KMS-11 (cell line): ENCODE measurements at regions not wholly inside any gene's neighbourhood (a gene's known extent, or its start where the extent isn't known, plus 50 kb on each side); places are given as distances from the start of the nearest gene placed in this dataset.

Experiments used
- H2AFZ ChIP-seq: fragments of 200-600 bp; sonication (generic); 2 replicates; pipeline ENCODE4 v1.6.1; 2016; ENCODE audit warnings: antibody characterized with exemption, mixed run types, low read depth
- H3K27ac ChIP-seq: fragments of 200-600 bp; sonication (generic); 2 replicates; pipeline ENCODE4 v1.6.1; 2016; ENCODE audit warnings: mild to moderate bottlenecking, mixed run types
- H3K27me3 ChIP-seq: fragments of 200-600 bp; sonication (generic); 2 replicates; pipeline ENCODE4 v1.6.1; 2017; ENCODE audit warnings: mild to moderate bottlenecking, low read depth, mixed run types, moderate library complexity; ENCODE audit not compliant: insufficient read depth
- H3K36me3 ChIP-seq: fragments of 200-600 bp; sonication (generic); 2 replicates; pipeline ENCODE4 v1.6.1; 2017; ENCODE audit warnings: mild to moderate bottlenecking, mixed run types; ENCODE audit not compliant: insufficient read depth
- H3K4me1 ChIP-seq: fragments of 200-600 bp; sonication (generic); 2 replicates; pipeline ENCODE4 v1.6.1; 2016; ENCODE audit warnings: mild to moderate bottlenecking, low read depth, mixed run types; ENCODE audit not compliant: poor library complexity, severe bottlenecking
- H3K4me2 ChIP-seq: fragments of 200-600 bp; sonication (generic); 2 replicates; pipeline ENCODE4 v1.7.0; 2016; ENCODE audit warnings: mild to moderate bottlenecking, mixed run types
- H3K4me3 ChIP-seq: fragments of 200-600 bp; sonication (generic); IDR thresholded peaks from 2 replicates; pipeline ENCODE4 v1.6.1; 2017; ENCODE audit warnings: low read depth, low read length, mixed read lengths; ENCODE audit not compliant: insufficient read depth
- H3K79me2 ChIP-seq: fragments of 200-600 bp; sonication (generic); 2 replicates; pipeline ENCODE4 v1.6.1; 2016; ENCODE audit warnings: low read depth, mixed run types; ENCODE audit not compliant: insufficient read depth
- H3K9ac ChIP-seq: fragments of 200-600 bp; sonication (generic); 2 replicates; pipeline ENCODE4 v1.6.1; 2016; ENCODE audit warnings: mild to moderate bottlenecking, mixed run types
- H4K20me1 ChIP-seq: fragments of 200-600 bp; sonication (generic); 2 replicates; pipeline ENCODE4 v1.6.1; 2016; ENCODE audit warnings: mild to moderate bottlenecking, mixed run types; ENCODE audit not compliant: insufficient read depth
- TF ChIP-seq, protein P1 (sequence below): fragments of 200-600 bp; sonication (generic); conservative IDR thresholded peaks from 2 replicates; pipeline ENCODE4 v1.6.1; 2017; ENCODE audit warnings: low read depth, mild to moderate bottlenecking, antibody characterized with exemption, low read length, moderate library complexity, mixed read lengths

DNA sequence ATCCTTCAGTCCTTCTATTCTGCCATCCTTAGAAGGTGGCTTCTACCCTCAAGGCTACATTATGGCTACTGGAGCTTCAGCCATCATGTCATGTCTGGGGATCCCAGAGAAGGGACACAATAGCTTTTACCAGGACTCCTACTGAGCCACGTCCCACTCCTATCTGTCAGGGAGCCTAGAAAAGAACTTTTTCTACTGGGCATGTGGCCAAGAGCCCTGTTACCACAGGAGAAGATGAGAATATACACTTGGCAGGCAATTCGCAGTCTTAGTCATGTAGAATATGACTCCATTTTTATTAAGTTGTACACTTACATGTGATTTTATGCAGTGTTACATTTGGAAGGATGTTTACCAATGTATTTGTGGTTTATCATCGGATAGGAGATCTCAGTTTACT lies 64.6 kb upstream of the KCNMA1 start:
- no peak overlapping the region for H3K27ac ChIP-seq
- no peak overlapping the region for H3K4me3 ChIP-seq
- no peaks in the 10 kb centered on the region for H4K20me1 ChIP-seq
- no peaks in the 10 kb centered on the region for H3K79me2 ChIP-seq
- H3K27me3 ChIP-seq: no peaks in the 10 kb centered on the region
- TF ChIP-seq, protein P1, sequence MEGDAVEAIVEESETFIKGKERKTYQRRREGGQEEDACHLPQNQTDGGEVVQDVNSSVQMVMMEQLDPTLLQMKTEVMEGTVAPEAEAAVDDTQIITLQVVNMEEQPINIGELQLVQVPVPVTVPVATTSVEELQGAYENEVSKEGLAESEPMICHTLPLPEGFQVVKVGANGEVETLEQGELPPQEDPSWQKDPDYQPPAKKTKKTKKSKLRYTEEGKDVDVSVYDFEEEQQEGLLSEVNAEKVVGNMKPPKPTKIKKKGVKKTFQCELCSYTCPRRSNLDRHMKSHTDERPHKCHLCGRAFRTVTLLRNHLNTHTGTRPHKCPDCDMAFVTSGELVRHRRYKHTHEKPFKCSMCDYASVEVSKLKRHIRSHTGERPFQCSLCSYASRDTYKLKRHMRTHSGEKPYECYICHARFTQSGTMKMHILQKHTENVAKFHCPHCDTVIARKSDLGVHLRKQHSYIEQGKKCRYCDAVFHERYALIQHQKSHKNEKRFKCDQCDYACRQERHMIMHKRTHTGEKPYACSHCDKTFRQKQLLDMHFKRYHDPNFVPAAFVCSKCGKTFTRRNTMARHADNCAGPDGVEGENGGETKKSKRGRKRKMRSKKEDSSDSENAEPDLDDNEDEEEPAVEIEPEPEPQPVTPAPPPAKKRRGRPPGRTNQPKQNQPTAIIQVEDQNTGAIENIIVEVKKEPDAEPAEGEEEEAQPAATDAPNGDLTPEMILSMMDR: no peak
- H3K9ac ChIP-seq: no peak overlapping the region
- H3K4me1 ChIP-seq: no peaks in the 10 kb centered on the region
- H3K36me3 ChIP-seq: no peaks in the 10 kb centered on the region
- no peak overlapping the region for H2AFZ ChIP-seq
- no peak overlapping the region for H3K4me2 ChIP-seq

DNA sequence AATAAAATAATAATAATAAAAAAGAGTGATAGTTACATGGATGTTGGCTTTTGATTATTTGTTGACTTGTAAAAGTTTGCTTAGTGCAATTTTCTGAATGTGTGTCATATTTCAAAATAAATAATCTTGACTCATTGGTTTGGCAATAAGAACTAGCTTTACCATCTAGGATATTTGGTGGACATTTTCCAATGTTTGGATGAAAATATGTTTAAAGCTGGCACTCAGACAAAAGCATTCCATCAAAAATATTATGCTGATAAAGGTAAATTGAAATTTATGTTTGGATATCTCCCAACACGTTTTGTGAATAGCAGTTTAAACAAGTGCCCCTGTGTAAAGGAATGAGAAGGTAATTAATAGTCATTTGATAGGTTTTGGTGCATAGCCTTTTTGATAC lies 62.5 kb upstream of the KCNMA1 start:
- H3K36me3 ChIP-seq: no peaks in the 10 kb centered on the region

DNA sequence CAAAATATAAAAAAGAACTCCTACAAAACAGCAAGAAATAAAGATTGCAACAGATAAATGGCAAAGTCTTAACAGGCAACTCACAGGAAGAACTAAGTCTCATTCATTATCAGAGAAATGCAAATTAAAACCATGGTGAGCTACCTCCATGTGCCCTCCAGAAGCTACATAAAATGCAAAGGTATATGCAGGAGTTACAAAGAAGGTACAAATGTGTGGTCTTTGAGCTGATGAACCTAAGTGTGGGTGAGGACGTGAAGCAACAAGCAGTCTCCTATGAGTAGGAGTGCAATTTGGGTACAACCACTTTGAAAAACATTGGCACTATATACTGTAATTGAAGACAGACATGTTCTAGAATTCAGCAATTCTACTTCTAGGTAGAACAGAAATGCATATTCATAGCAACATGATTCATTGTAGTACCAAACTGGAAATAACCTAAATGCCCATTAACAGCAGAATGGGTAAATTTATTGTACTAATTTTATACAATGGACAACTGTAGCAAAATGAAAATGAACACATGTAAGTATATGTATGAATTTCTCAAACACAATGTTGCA lies 61.6 kb upstream of the KCNMA1 start:
- Histone ChIP-seq H3K9ac (no peak overlapping the region), H3K4me2 (no peak overlapping the region), H3K4me1 (no peaks in the 10 kb centered on the region), H2AFZ (no peak overlapping the region), H3K79me2 (no peaks in the 10 kb centered on the region), H3K36me3 (no peaks in the 10 kb centered on the region), H3K27ac (no peak overlapping the region), H3K4me3 (no peak overlapping the region), H4K20me1 (no peaks in the 10 kb centered on the region), H3K27me3 (no peaks in the 10 kb centered on the region)
- TF ChIP-seq, protein P1: no peak

More for the DNA sequence above, 62.5 kb upstream of the KCNMA1 start:
- no peaks in the 10 kb centered on the region for H3K79me2 ChIP-seq
- H3K4me1 ChIP-seq: no peaks in the 10 kb centered on the region
- no peaks in the 10 kb centered on the region for H3K27me3 ChIP-seq
- TF ChIP-seq, protein P1: no peak
- no peak overlapping the region for H3K4me2 ChIP-seq
- H2AFZ ChIP-seq: no peak overlapping the region
- no peak overlapping the region for H3K9ac ChIP-seq
- no peak overlapping the region for H3K4me3 ChIP-seq
- no peak overlapping the region for H3K27ac ChIP-seq
- no peaks in the 10 kb centered on the region for H4K20me1 ChIP-seq

DNA sequence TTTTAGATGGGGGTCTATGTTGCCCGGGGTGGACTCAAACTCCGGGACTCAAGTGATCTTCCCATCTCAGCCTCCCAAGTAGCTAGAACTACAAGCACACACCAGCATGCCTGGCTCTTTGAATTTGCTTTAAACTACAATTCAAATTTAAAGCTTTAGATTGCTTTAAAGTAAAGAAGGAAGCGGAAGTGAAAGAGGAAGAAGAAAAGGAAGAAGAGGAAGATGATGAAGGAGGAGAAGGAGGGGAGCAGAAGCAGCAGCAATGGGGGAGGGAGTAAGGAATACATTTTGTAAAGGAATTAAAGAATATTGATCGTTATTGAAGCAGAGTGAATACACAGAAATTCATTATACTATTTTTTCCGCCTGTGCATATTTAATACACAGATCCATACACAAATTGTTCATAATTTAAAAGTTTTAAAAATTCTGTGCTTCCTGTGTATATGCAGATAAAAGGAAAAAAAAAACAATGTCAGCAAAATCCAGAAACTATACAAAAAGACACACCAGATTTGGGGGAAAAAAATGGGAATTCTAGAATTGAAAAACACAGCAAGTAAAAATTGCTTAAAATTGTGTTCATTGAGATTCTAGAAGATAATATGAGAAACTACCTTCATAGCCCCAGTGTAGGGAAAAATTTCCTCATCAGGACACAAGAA lies 60.8 kb upstream of the KCNMA1 start:
- Histone ChIP-seq H3K4me1 (no peaks in the 10 kb centered on the region), H3K27ac (no peak overlapping the region), H3K27me3 (no peaks in the 10 kb centered on the region), H4K20me1 (no peaks in the 10 kb centered on the region), H3K9ac (no peak overlapping the region), H3K4me2 (no peak overlapping the region), H3K79me2 (no peaks in the 10 kb centered on the region), H3K36me3 (no peaks in the 10 kb centered on the region), H2AFZ (no peak overlapping the region), H3K4me3 (no peak overlapping the region)
- TF ChIP-seq, protein P1: no peak
